Calu3 (cell line): ENCODE measurements at regions not wholly inside any gene's neighbourhood (a gene's known extent, or its start where the extent isn't known, plus 50 kb on each side); places are given as distances from the start of the nearest gene placed in this dataset.

Source experiments
- BruUV-seq: library from RNA; stranded (reverse); fragments of 400-500 nt; replicated peaks from 2 replicates; lab custom pipeline; 2021; lab: Mats Ljungman, UMichigan
- CTCF ChIA-PET: fragments of 300-600 bp; sonication (Branson Sonifier 250); formaldehyde crosslinking; loops from one replicate; lab custom pipeline; 2022; ENCODE audit warnings: antibody characterized with exemption; lab: Charles Lee
- DNase-seq: peaks from one replicate; pipeline ENCODE4 v3.0.0; 2022
- H3K27ac Mint-ChIP-seq: one replicate; pipeline ENCODE4 v1.8.0; 2022; ENCODE audit warnings: mixed read lengths; ENCODE audit not compliant: unreplicated experiment
- H3K27me3 Mint-ChIP-seq: one replicate; pipeline ENCODE4 v1.8.0; 2022; ENCODE audit warnings: mixed read lengths; ENCODE audit not compliant: unreplicated experiment
- H3K36me3 Mint-ChIP-seq: one replicate; pipeline ENCODE4 v1.8.0; 2022; ENCODE audit warnings: mild to moderate bottlenecking, moderate library complexity, mixed read lengths; ENCODE audit not compliant: insufficient read depth, unreplicated experiment
- H3K4me1 Mint-ChIP-seq: one replicate; pipeline ENCODE4 v1.8.0; 2022; ENCODE audit warnings: mild to moderate bottlenecking, low read depth, mixed read lengths; ENCODE audit not compliant: unreplicated experiment
- H3K4me3 Mint-ChIP-seq: one replicate; pipeline ENCODE4 v1.8.0; 2022; ENCODE audit warnings: mild to moderate bottlenecking, low read depth, moderate library complexity, mixed read lengths; ENCODE audit not compliant: unreplicated experiment
- H3K9me3 Mint-ChIP-seq: one replicate; pipeline ENCODE4 v1.8.0; 2022; ENCODE audit warnings: low read depth, mixed read lengths; ENCODE audit not compliant: unreplicated experiment
- CTCF ChIP-seq: fragments of 200-600 bp; IDR thresholded peaks from one replicate; pipeline ENCODE4 v1.8.0; 2022; ENCODE audit warnings: antibody characterized with exemption; ENCODE audit not compliant: unreplicated experiment
- intact Hi-C: fragments of 100-400 bp; cut with micrococcal nuclease; formaldehyde crosslinking; loops from one replicate; pipeline ENCODE4 v1.10.0; 2022; ENCODE audit not compliant: unreplicated experiment

DNA sequence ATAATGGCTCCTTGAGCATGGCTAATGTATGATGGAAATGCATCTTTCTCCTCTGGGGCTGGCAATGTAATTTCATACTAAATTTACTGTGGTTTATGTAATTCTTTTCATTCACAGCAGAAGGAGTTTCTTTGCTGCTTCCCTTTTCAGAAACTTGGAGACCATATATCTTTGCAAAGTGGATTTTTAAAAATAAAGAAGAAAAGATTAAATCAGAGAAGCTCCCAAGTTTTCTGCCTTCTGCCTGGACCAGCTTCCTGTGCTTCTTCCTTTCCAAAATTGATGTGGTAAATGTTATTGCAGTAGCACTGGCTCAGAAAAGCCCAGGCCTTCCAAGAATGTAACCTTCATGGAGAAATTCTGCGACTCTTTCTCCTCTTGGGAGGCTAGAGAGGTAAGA lies 300.1 kb upstream of the NCAM1 start:
- Mint-ChIP-seq H3K4me1 (peaks cover 34% of the 10 kb centered on the region), H3K27ac (no peak overlapping the region), H3K36me3 (no peaks in the 10 kb centered on the region), H3K9me3 (peaks cover 2% of the 10 kb centered on the region), H3K27me3 (no peaks in the 10 kb centered on the region), H3K4me3 (no peak overlapping the region)
- intact Hi-C loops = no loop called here
- CTCF ChIA-PET = interaction anchor here (1.5 kb wide), 1 partner anchor 9 kb away, joined by 4 read pairs; no protein-coding TSS in a partner anchor
- no TSS peak for BruUV-seq
- TF ChIP-seq CTCF = no peak
- DNase-seq = no peak

DNA sequence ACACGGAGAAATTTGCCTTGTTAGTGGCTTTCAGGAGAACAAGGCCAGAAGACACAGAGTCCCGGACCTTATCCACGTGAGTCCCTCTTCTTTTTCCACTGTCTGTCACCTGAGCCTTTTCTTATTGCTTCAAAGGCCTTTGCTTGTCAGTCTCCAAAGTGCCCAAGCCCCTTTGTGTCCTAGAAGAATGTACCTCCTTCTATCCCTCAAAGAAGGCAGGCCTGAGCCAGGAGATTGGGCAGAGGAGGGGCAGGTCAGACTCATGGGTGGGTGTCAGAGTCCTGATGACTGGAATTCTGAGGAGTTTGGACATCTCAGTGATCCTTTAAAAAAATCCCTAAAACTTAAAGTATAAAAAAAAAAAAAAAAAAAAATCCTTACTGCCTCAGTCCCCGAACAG lies 299.6 kb upstream of the NCAM1 start:
- no peaks in the 10 kb centered on the region for H3K36me3 Mint-ChIP-seq
- H3K4me1 Mint-ChIP-seq = peaks cover 31% of the 10 kb centered on the region
- no peak overlapping the region for H3K27ac Mint-ChIP-seq
- H3K27me3 Mint-ChIP-seq = no peaks in the 10 kb centered on the region
- no peak for TF ChIP-seq CTCF
- no peak for DNase-seq
- no peak overlapping the region for H3K4me3 Mint-ChIP-seq
- no peaks in the 10 kb centered on the region for H3K9me3 Mint-ChIP-seq
- CTCF ChIA-PET = interaction anchor here (0.7 kb wide), 1 partner anchor 48 kb away, joined by 8 read pairs; no protein-coding TSS in a partner anchor
- intact Hi-C loops = no loop called here
- BruUV-seq = no TSS peak

GRCh38 chr11:112662554-112662953 lies 298.7 kb upstream of the NCAM1 start:
- no peaks in the 10 kb centered on the region for H3K27me3 Mint-ChIP-seq
- intact Hi-C loops = no loop called here
- no peak for TF ChIP-seq CTCF
- BruUV-seq = no TSS peak
- H3K27ac Mint-ChIP-seq = no peak overlapping the region
- no peak overlapping the region for H3K4me3 Mint-ChIP-seq
- peaks cover 22% of the 10 kb centered on the region for H3K4me1 Mint-ChIP-seq
- no peaks in the 10 kb centered on the region for H3K36me3 Mint-ChIP-seq
- H3K9me3 Mint-ChIP-seq = no peaks in the 10 kb centered on the region
- DNase-seq = no peak
- CTCF ChIA-PET = no interaction called here

DNA sequence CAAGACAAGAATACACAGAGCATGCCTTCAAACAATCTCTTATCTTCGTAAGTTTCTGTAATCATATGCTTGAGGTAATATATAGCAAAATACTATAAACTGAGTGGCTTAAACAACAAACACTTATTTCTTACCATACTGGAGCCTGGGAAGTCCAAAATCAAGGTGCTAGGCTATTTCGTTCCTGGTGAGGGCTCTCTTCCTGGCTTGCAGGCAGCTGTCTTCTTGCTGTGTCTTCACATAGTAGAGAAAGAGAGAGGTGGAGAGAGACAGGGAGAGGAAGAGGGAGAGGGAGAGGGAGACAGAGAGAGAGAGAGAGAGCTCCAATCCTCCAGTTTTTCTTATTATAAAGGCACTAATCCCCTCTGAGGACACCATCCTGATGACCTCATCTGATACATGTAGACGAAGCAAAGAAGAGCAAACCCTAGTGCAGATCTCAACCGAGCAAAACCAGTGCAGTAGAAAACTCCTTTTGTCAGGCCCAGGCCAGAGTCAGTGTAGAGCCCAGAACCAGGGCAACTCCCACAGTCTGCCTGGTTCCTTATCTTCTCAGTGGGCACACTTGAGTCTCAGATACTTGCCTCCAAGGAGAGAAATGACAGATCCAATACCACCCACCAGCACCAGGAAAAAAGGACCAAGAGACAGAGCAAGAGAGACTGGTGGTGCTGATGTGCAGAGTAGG lies 297.1 kb upstream of the NCAM1 start:
- DNase-seq = no peak
- CTCF ChIA-PET = no interaction called here

More for the DNA sequence above, 297.1 kb upstream of the NCAM1 start:
- no TSS peak for BruUV-seq
- H3K4me1 Mint-ChIP-seq = peaks cover 15% of the 10 kb centered on the region
- no peak overlapping the region for H3K27ac Mint-ChIP-seq
- H3K9me3 Mint-ChIP-seq = no peaks in the 10 kb centered on the region
- no peak for TF ChIP-seq CTCF
- no peaks in the 10 kb centered on the region for H3K36me3 Mint-ChIP-seq
- no peak overlapping the region for H3K4me3 Mint-ChIP-seq
- intact Hi-C loops = no loop called here
- H3K27me3 Mint-ChIP-seq = no peaks in the 10 kb centered on the region
